Nephron (organoid): ENCODE measurements at regions not wholly inside any gene's neighbourhood (a gene's known extent, or its start where the extent isn't known, plus 50 kb on each side); places are given as distances from the start of the nearest gene placed in this dataset.

ENCODE experiments used
- H3K27ac Mint-ChIP-seq, 3 experiments: 2 replicates each; pipeline ENCODE4 v1.8.0; 2020; ENCODE audit warnings: mixed read lengths in 3 of 3, mild to moderate bottlenecking in 2 of 3, moderate library complexity in 1 of 3
- H3K27me3 Mint-ChIP-seq: 2 replicates; pipeline ENCODE4 v1.8.0; 2021; ENCODE audit warnings: low read depth, mild to moderate bottlenecking, moderate library complexity, mixed read lengths
- H3K36me3 Mint-ChIP-seq: 2 replicates; pipeline ENCODE4 v1.8.0; 2020; ENCODE audit warnings: low read depth, mixed read lengths
- H3K4me1 Mint-ChIP-seq: 2 replicates; pipeline ENCODE4 v1.8.0; 2020; ENCODE audit warnings: mixed read lengths
- H3K4me3 Mint-ChIP-seq, 3 experiments: 2 replicates each; pipeline ENCODE4 v1.8.0; 2020; ENCODE audit warnings: mild to moderate bottlenecking in 3 of 3, mixed read lengths in 3 of 3, moderate library complexity in 2 of 3
- H3K9me3 Mint-ChIP-seq: 2 replicates; pipeline ENCODE4 v1.8.0; 2020; ENCODE audit warnings: mixed read lengths
- TF ChIP-seq, protein P1 (sequence below), 3 experiments: fragments of 200-600 bp; sonication (generic); IDR thresholded peaks; one replicate each; pipeline ENCODE4 v1.5.0; 2021; ENCODE audit warnings: antibody characterized with exemption in 3 of 3; ENCODE audit not compliant: unreplicated experiment in 3 of 3

DNA sequence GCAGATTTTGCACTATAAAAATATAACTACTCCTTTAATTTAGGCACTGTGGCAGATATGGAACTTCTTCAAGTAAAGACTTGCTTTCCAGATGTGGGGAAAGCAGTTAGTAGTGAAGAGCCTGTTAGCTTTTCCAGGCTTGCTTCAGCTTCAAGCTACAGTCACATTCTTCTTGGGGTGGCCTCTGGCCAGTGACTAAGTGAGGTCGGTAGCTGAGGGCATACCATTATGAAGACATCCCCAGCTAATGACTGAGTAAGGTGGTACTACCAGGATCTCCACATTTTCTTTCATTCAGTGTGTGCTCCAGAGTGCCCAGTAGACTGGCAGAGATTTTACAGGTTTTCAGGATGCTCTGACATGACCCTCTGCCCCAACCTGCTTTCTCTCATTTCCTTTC is 167.1 kb upstream of the KIF2B start:
- Mint-ChIP-seq H3K4me3 (no peak overlapping the region), H3K9me3 (no peaks in the 10 kb centered on the region), H3K27ac (no peak overlapping the region), H3K36me3 (no peaks in the 10 kb centered on the region), H3K4me1 (no peaks in the 10 kb centered on the region), H3K27me3 (no peaks in the 10 kb centered on the region)
- TF ChIP-seq, protein P1, sequence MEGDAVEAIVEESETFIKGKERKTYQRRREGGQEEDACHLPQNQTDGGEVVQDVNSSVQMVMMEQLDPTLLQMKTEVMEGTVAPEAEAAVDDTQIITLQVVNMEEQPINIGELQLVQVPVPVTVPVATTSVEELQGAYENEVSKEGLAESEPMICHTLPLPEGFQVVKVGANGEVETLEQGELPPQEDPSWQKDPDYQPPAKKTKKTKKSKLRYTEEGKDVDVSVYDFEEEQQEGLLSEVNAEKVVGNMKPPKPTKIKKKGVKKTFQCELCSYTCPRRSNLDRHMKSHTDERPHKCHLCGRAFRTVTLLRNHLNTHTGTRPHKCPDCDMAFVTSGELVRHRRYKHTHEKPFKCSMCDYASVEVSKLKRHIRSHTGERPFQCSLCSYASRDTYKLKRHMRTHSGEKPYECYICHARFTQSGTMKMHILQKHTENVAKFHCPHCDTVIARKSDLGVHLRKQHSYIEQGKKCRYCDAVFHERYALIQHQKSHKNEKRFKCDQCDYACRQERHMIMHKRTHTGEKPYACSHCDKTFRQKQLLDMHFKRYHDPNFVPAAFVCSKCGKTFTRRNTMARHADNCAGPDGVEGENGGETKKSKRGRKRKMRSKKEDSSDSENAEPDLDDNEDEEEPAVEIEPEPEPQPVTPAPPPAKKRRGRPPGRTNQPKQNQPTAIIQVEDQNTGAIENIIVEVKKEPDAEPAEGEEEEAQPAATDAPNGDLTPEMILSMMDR (IDR thresholded peaks at IDR 0.05; ENCODE audit: unreplicated experiment in 3 of 3) = no peak

DNA sequence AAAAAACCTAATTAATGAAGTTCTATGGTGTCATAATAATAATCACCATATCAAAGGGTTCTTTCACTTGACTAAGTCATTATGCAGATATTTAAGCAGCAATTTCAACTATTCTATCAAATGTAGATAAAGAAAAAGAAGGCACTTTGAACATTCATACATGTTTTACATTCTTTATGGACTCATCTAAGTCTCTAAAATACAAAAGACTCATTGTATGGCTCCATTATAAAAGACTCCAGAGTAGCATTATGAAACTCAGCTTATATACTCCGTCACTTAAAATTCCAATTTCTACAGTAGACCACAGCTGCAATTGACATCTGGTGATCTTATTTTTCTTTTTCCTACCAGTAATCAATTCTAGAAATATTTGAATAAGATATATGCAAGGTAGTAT is 173.5 kb upstream of the KIF2B start:
- no peak overlapping the region for H3K27ac Mint-ChIP-seq
- H3K9me3 Mint-ChIP-seq = no peaks in the 10 kb centered on the region
- TF ChIP-seq, protein P1 (IDR thresholded peaks at IDR 0.05; ENCODE audit: unreplicated experiment in 3 of 3) = no peak
- H3K27me3 Mint-ChIP-seq = no peaks in the 10 kb centered on the region
- H3K4me1 Mint-ChIP-seq = no peaks in the 10 kb centered on the region
- no peaks in the 10 kb centered on the region for H3K36me3 Mint-ChIP-seq
- no peak overlapping the region for H3K4me3 Mint-ChIP-seq

DNA sequence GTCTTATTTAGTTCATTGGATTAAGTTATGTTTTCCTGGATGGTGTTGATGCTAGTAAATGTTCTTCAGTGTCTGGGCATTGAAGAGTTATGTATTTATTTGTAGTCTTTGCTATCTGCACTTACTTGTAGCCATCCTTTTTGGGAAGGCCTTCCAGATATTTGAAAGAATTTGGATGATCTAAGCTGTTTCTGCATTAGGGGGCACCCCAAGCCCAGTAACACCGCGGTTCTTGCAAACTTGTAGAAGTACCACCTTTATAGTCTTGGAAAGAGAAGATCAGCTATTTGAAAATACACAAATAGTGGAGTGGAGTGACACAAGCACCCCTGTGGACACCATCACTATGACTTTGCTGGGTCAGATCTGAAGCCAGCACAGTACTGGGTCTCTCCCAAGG is 175.9 kb upstream of the KIF2B start:
- no peaks in the 10 kb centered on the region for H3K9me3 Mint-ChIP-seq
- no peaks in the 10 kb centered on the region for H3K27me3 Mint-ChIP-seq
- H3K4me1 Mint-ChIP-seq = no peaks in the 10 kb centered on the region
- no peak overlapping the region for H3K27ac Mint-ChIP-seq
- TF ChIP-seq, protein P1 (IDR thresholded peaks at IDR 0.05; ENCODE audit: unreplicated experiment in 3 of 3) = no peak
- H3K36me3 Mint-ChIP-seq = no peaks in the 10 kb centered on the region
- no peak overlapping the region for H3K4me3 Mint-ChIP-seq

DNA sequence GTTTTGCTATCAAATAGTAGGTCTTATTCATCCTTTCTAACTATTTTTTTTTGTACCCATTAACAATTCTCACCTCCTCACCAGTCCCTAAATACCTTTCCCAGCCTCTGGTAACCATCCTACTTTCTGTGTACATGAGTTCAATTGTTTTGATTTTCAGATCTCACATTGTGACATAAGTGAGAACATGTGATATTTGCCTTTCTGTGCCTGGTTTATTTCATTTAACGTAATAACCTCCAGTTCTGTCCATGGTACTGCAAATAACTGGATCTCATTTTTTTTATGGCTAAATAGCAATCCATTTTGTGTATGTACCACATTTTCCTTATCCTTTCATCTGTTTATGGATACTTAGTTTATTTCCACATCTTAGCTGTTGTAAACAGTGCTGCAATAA is 181.9 kb upstream of the KIF2B start:
- H3K27ac Mint-ChIP-seq = no peak overlapping the region
- H3K9me3 Mint-ChIP-seq = peaks cover 3% of the 10 kb centered on the region
- H3K36me3 Mint-ChIP-seq = no peaks in the 10 kb centered on the region
- no peak overlapping the region for H3K4me3 Mint-ChIP-seq
- TF ChIP-seq, protein P1 (IDR thresholded peaks at IDR 0.05; ENCODE audit: unreplicated experiment in 3 of 3) = no peak
- H3K27me3 Mint-ChIP-seq = no peaks in the 10 kb centered on the region
- H3K4me1 Mint-ChIP-seq = no peaks in the 10 kb centered on the region

DNA sequence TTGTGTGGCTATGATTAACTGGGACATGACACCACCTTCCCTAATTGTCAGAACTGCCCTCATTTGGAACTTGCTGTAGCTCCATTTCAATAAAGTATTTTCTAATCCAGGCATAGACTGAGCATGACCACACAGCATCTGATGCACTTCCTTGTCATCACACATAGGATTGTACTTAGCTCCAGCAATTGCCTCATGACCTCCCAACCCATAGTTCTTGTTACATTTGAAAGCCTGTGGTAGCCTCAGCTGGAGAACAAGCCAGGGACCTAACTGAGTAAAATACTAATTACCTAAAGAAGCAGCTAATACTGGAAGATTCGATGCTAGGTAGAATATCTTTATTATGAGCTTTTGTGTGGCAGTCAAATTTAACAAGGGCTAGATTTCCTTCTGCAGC is 187.3 kb upstream of the KIF2B start:
- H3K4me3 Mint-ChIP-seq = no peak overlapping the region
- H3K27me3 Mint-ChIP-seq = no peaks in the 10 kb centered on the region

DNA sequence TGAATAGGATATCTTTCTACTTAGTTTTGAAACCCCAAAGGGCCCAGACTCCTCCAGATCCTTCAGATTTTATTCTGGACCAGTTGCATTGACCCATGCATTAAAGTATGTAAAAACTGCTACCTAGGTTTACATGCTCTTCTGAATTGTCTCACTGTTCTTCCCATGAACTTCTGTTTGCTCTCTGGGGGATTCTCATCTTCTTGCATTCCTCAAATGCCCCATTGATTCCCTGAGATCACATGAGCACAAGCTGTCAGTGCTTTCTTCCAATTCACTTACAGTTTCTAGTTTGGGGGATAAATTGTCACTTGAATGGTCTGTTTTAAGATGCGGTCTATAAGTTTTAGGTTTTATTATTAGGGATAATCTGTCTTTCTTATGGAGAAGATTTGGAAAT is 188.9 kb upstream of the KIF2B start:
- Mint-ChIP-seq H3K4me3 (no peak overlapping the region), H3K27ac (no peak overlapping the region), H3K36me3 (no peaks in the 10 kb centered on the region), H3K9me3 (no peaks in the 10 kb centered on the region), H3K4me1 (no peaks in the 10 kb centered on the region), H3K27me3 (no peaks in the 10 kb centered on the region)
- TF ChIP-seq, protein P1 (IDR thresholded peaks at IDR 0.05; ENCODE audit: unreplicated experiment in 3 of 3) = no peak

More for the DNA sequence above, 187.3 kb upstream of the KIF2B start:
- H3K4me1 Mint-ChIP-seq = no peaks in the 10 kb centered on the region
- no peaks in the 10 kb centered on the region for H3K9me3 Mint-ChIP-seq
- H3K27ac Mint-ChIP-seq = no peak overlapping the region
- H3K36me3 Mint-ChIP-seq = no peaks in the 10 kb centered on the region
- TF ChIP-seq, protein P1 (IDR thresholded peaks at IDR 0.05; ENCODE audit: unreplicated experiment in 3 of 3) = no peak
